ENCODE measurements at regions not wholly inside any gene's neighbourhood (a gene's known extent, or its start where the extent isn't known, plus 50 kb on each side); places are given as distances from the start of the nearest gene placed in this dataset.

DNA sequence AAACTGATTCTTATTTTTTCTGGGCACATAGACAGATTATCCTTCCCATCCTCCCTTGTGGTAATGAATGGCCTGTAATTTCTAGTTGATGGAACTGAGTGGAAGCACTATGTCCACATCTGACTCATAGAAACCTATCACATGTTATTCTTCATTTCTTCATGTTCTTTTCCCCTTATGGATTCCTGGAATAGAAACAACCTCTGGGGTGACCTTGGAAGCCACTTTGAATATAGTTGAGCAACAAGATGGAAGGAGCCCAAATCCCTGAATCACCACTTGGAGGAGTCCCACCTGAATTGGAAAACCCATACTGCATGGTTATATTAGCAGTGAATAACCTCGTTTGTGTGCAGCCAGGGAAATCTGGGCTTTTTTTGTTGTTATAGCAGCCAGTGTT, 137.8 kb downstream of the MID1IP1 start:
- Histone ChIP-seq H3K36me3 (ENCODE audit: insufficient read depth, low read length) (no peaks in the 10 kb centered on the region), H3K9me2 (replicated peaks; ENCODE audit: insufficient read depth, low read length) (no peaks in the 10 kb centered on the region), H3K9me3 (ENCODE audit: low read length) (no peaks in the 10 kb centered on the region; the same call in 1 of the 2 replicates), H4K20me1 (ENCODE audit: insufficient read depth, low read depth, low read length) (no peaks in the 10 kb centered on the region), H3K4me2 (ENCODE audit: low read depth, low read length, poor library complexity, severe bottlenecking) (no peak overlapping the region), H2AFZ (ENCODE audit: low read length) (no peak overlapping the region), H3K79me2 (ENCODE audit: low read length) (no peaks in the 10 kb centered on the region), H3K9ac (ENCODE audit: low read length) (no peak overlapping the region), H3K4me1 (ENCODE audit: low read length) (no peaks in the 10 kb centered on the region), H3K4me3 (ENCODE audit: low read length) (no peak overlapping the region), H3K27me3 (ENCODE audit: low read length) (no peaks in the 10 kb centered on the region), H3K27ac (ENCODE audit: low read length) (no peak overlapping the region)
- no peak for DNase-seq

DNA sequence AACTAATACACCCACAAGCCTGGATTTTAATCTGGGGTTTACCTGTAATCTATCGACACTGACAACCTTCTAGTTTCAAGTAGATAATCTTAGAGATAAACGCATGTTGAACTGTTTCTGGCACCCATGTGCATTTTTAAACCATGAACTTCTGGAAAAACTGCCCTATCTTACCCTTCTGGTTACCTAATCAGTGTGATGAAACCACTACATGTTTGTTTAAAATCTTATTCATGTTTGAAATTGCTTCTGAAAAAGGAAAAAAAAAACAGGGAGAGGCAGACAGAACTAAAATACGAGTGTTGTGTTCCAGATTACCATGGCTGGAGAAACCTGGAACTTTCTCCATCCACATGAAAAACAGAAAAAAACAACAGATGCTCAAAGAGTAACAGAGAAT, 139.3 kb downstream of the MID1IP1 start:
- no peak overlapping the region for H2AFZ ChIP-seq (ENCODE audit: low read length)
- no peaks in the 10 kb centered on the region for H3K27me3 ChIP-seq (ENCODE audit: low read length)
- H3K4me2 ChIP-seq (ENCODE audit: low read depth, low read length, poor library complexity, severe bottlenecking): no peak overlapping the region
- H3K36me3 ChIP-seq (ENCODE audit: insufficient read depth, low read length): no peaks in the 10 kb centered on the region
- no peaks in the 10 kb centered on the region for H4K20me1 ChIP-seq (ENCODE audit: insufficient read depth, low read depth, low read length)
- H3K9me2 ChIP-seq (replicated peaks; ENCODE audit: insufficient read depth, low read length): no peaks in the 10 kb centered on the region
- DNase-seq: no peak
- H3K4me1 ChIP-seq (ENCODE audit: low read length): no peaks in the 10 kb centered on the region
- no peak overlapping the region for H3K9ac ChIP-seq (ENCODE audit: low read length)
- no peak overlapping the region for H3K27ac ChIP-seq (ENCODE audit: low read length)
- no peak overlapping the region for H3K4me3 ChIP-seq (ENCODE audit: low read length)
- no peaks in the 10 kb centered on the region; the same call in 1 of the 2 replicates for H3K9me3 ChIP-seq (ENCODE audit: low read length)
- H3K79me2 ChIP-seq (ENCODE audit: low read length): no peaks in the 10 kb centered on the region

DNA sequence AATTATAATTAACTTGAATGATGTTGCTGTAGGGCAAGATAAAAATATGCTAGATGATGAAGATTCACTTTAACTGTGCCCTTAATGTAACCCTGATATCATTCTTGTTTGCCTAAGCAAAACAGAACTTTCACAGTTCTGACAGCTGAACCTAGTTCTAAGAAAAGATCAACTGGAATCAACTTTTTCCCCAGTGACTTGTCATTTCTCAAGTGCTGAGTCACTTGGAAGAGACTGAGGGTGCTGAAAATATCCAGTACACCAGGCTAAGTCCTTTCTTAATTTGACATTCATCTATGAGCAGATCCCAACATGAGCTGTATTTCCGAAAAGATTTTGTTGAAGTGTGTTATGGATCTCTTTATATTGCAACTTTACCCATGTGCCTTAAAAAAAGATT, 140.4 kb downstream of the MID1IP1 start:
- H3K79me2 ChIP-seq (ENCODE audit: low read length): no peaks in the 10 kb centered on the region
- H3K27ac ChIP-seq (ENCODE audit: low read length): no peak overlapping the region
- H3K9me2 ChIP-seq (replicated peaks; ENCODE audit: insufficient read depth, low read length): no peaks in the 10 kb centered on the region
- DNase-seq: no peak
- H3K4me3 ChIP-seq (ENCODE audit: low read length): no peak overlapping the region
- H4K20me1 ChIP-seq (ENCODE audit: insufficient read depth, low read depth, low read length): no peaks in the 10 kb centered on the region
- H3K36me3 ChIP-seq (ENCODE audit: insufficient read depth, low read length): no peaks in the 10 kb centered on the region
- no peak overlapping the region for H3K4me2 ChIP-seq (ENCODE audit: low read depth, low read length, poor library complexity, severe bottlenecking)
- no peaks in the 10 kb centered on the region for H3K4me1 ChIP-seq (ENCODE audit: low read length)
- H3K9me3 ChIP-seq (ENCODE audit: low read length): peaks cover 4% of the 10 kb centered on the region; the same call in 1 of the 2 replicates
- H2AFZ ChIP-seq (ENCODE audit: low read length): no peak overlapping the region
- H3K27me3 ChIP-seq (ENCODE audit: low read length): no peaks in the 10 kb centered on the region
- no peak overlapping the region for H3K9ac ChIP-seq (ENCODE audit: low read length)

DNA sequence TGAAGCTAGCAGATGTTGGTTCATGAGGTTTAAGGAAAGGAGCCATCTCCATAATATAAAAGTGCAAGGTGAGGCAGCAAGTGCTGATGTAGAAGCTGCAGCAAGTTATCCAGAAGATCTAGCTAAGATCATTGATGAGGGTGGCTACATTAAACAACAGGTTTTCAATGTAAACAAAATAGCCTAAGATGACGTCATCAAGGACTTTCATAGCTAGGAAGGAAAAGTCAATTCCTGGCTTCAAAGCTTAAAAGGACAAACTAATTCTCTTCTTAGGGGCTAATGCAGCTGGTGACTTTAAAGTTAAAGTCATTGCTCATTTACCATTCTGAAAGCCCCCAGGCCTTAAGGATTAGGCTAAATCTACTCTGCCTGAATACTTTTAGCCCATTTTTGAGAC, 141.9 kb downstream of the MID1IP1 start:
- H3K9ac ChIP-seq (ENCODE audit: low read length): no peak overlapping the region
- H3K27me3 ChIP-seq (ENCODE audit: low read length): no peaks in the 10 kb centered on the region
- no peak overlapping the region for H3K4me2 ChIP-seq (ENCODE audit: low read depth, low read length, poor library complexity, severe bottlenecking)
- peaks cover 12% of the 10 kb centered on the region; the same call in 1 of the 2 replicates for H3K9me3 ChIP-seq (ENCODE audit: low read length)
- H3K36me3 ChIP-seq (ENCODE audit: insufficient read depth, low read length): no peaks in the 10 kb centered on the region
- no peaks in the 10 kb centered on the region for H3K79me2 ChIP-seq (ENCODE audit: low read length)
- H3K4me3 ChIP-seq (ENCODE audit: low read length): no peak overlapping the region
- H3K27ac ChIP-seq (ENCODE audit: low read length): no peak overlapping the region
- no peak for DNase-seq
- no peaks in the 10 kb centered on the region for H3K9me2 ChIP-seq (replicated peaks; ENCODE audit: insufficient read depth, low read length)
- H4K20me1 ChIP-seq (ENCODE audit: insufficient read depth, low read depth, low read length): no peaks in the 10 kb centered on the region
- no peaks in the 10 kb centered on the region for H3K4me1 ChIP-seq (ENCODE audit: low read length)
- no peak overlapping the region for H2AFZ ChIP-seq (ENCODE audit: low read length)

DNA sequence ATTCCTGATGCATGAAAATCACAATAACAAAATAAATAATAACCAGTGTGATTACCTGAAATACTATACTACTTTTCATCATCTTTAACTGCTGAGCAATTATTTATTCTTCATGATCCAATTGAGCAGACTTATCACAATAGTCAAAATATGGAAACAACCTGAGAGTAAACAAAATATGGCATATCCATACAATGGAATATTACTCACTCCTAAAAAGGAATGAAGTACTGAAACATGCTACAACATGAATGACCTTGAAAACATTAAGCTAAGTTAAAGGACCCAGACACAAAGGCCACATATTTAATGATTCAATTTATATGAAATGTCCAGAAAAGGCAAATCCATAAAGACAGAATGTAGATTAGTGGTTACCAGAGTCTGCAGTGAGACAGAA, 146.8 kb downstream of the MID1IP1 start:
- no peak overlapping the region for H3K4me2 ChIP-seq (ENCODE audit: low read depth, low read length, poor library complexity, severe bottlenecking)
- no peaks in the 10 kb centered on the region for H4K20me1 ChIP-seq (ENCODE audit: insufficient read depth, low read depth, low read length)
- no peaks in the 10 kb centered on the region for H3K27me3 ChIP-seq (ENCODE audit: low read length)
- no peak overlapping the region for H3K27ac ChIP-seq (ENCODE audit: low read length)
- H2AFZ ChIP-seq (ENCODE audit: low read length): no peak overlapping the region
- H3K9me3 ChIP-seq (ENCODE audit: low read length): peaks cover 17% of the 10 kb centered on the region
- H3K9ac ChIP-seq (ENCODE audit: low read length): no peak overlapping the region
- DNase-seq: no peak
- H3K79me2 ChIP-seq (ENCODE audit: low read length): no peaks in the 10 kb centered on the region
- H3K9me2 ChIP-seq (replicated peaks; ENCODE audit: insufficient read depth, low read length): no peaks in the 10 kb centered on the region
- H3K4me3 ChIP-seq (ENCODE audit: low read length): no peak overlapping the region
- no peaks in the 10 kb centered on the region for H3K4me1 ChIP-seq (ENCODE audit: low read length)
- H3K36me3 ChIP-seq (ENCODE audit: insufficient read depth, low read length): no peaks in the 10 kb centered on the region

DNA sequence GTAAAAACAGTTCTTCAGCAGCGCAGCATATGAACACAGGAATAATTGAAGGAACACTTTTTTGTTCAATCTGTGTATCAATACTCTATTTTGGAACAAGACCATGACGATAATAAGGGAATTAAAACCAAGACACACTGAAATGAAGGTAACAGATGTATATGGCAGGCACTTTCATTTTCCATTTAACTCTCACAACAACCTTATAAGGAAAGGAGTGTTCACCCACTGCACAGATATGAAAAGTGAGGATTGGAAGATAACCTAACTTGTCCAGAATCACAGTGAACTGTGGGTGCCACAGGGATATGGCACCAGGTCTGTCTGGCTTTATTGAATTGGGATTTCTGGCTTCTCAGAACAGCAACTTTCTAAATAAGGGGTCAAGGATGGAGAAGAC, 153.3 kb downstream of the MID1IP1 start:
- Histone ChIP-seq H3K9me2 (replicated peaks; ENCODE audit: insufficient read depth, low read length) (no peaks in the 10 kb centered on the region), H3K9me3 (ENCODE audit: low read length) (peaks cover 3% of the 10 kb centered on the region), H2AFZ (ENCODE audit: low read length) (no peak overlapping the region), H3K4me3 (ENCODE audit: low read length) (no peak overlapping the region), H3K9ac (ENCODE audit: low read length) (no peak overlapping the region), H3K4me2 (ENCODE audit: low read depth, low read length, poor library complexity, severe bottlenecking) (no peak overlapping the region), H3K79me2 (ENCODE audit: low read length) (no peaks in the 10 kb centered on the region), H3K36me3 (ENCODE audit: insufficient read depth, low read length) (no peaks in the 10 kb centered on the region), H3K4me1 (ENCODE audit: low read length) (no peaks in the 10 kb centered on the region), H3K27ac (ENCODE audit: low read length) (no peak overlapping the region), H3K27me3 (ENCODE audit: low read length) (no peaks in the 10 kb centered on the region), H4K20me1 (ENCODE audit: insufficient read depth, low read depth, low read length) (no peaks in the 10 kb centered on the region)
- no peak for DNase-seq

DNA sequence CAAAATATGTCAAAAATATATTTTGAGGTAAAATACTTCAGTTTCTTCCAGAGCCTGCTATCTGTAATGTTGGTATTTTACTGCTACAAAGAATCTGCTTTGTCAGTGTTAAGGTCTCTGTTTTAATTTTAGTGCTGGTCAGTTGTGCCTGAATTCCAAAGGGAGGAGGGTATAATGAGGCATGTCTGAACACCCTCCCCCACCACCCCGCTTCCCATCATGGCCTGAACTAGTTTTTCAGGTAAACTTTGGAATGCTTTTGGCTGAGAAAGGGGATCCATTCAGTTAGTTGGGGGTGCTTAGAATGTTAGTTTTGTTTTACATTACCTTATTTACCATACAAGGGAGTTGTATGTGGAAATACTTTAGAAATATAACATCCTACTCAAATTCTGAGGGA, 158.5 kb downstream of the MID1IP1 start:
- H3K9me3 ChIP-seq (ENCODE audit: low read length): no peaks in the 10 kb centered on the region; the same call in 1 of the 2 replicates
- no peaks in the 10 kb centered on the region for H4K20me1 ChIP-seq (ENCODE audit: insufficient read depth, low read depth, low read length)
- H3K36me3 ChIP-seq (ENCODE audit: insufficient read depth, low read length): no peaks in the 10 kb centered on the region
- no peaks in the 10 kb centered on the region for H3K27me3 ChIP-seq (ENCODE audit: low read length)
- H3K79me2 ChIP-seq (ENCODE audit: low read length): no peaks in the 10 kb centered on the region
- H3K4me2 ChIP-seq (ENCODE audit: low read depth, low read length, poor library complexity, severe bottlenecking): no peak overlapping the region
- H3K9me2 ChIP-seq (replicated peaks; ENCODE audit: insufficient read depth, low read length): no peaks in the 10 kb centered on the region
- no peak overlapping the region for H2AFZ ChIP-seq (ENCODE audit: low read length)
- no peaks in the 10 kb centered on the region for H3K4me1 ChIP-seq (ENCODE audit: low read length)
- no peak overlapping the region for H3K27ac ChIP-seq (ENCODE audit: low read length)
- no peak overlapping the region for H3K9ac ChIP-seq (ENCODE audit: low read length)
- H3K4me3 ChIP-seq (ENCODE audit: low read length): no peak overlapping the region
- DNase-seq: no peak

DNA sequence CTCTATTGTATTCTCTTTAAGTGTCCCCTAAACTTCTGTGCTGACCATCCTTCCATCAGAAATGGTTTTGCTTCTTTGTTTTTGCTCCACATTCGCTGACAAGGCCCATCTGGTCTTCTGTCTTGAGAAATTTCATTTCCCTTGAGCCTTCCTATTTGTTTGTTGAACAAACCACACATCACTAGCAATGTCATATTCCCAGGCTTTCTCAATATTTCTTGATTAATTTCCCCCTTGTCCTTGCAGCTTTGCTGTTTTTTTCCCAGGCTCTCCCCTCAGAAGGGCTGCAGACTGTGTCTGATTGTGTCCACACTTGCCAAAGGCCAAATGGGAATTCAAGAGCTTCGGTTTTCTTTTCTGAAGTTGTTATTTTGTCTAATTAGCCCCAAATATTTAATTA, 158.9 kb downstream of the MID1IP1 start:
- Histone ChIP-seq H3K9me3 (ENCODE audit: low read length) (no peaks in the 10 kb centered on the region; the same call in 1 of the 2 replicates), H3K4me3 (ENCODE audit: low read length) (no peak overlapping the region), H3K9me2 (replicated peaks; ENCODE audit: insufficient read depth, low read length) (no peaks in the 10 kb centered on the region), H2AFZ (ENCODE audit: low read length) (no peak overlapping the region), H3K4me1 (ENCODE audit: low read length) (no peaks in the 10 kb centered on the region), H4K20me1 (ENCODE audit: insufficient read depth, low read depth, low read length) (no peaks in the 10 kb centered on the region), H3K9ac (ENCODE audit: low read length) (no peak overlapping the region), H3K4me2 (ENCODE audit: low read depth, low read length, poor library complexity, severe bottlenecking) (no peak overlapping the region), H3K79me2 (ENCODE audit: low read length) (no peaks in the 10 kb centered on the region), H3K27me3 (ENCODE audit: low read length) (no peaks in the 10 kb centered on the region), H3K36me3 (ENCODE audit: insufficient read depth, low read length) (no peaks in the 10 kb centered on the region), H3K27ac (ENCODE audit: low read length) (no peak overlapping the region)
- DNase-seq: no peak

DNA sequence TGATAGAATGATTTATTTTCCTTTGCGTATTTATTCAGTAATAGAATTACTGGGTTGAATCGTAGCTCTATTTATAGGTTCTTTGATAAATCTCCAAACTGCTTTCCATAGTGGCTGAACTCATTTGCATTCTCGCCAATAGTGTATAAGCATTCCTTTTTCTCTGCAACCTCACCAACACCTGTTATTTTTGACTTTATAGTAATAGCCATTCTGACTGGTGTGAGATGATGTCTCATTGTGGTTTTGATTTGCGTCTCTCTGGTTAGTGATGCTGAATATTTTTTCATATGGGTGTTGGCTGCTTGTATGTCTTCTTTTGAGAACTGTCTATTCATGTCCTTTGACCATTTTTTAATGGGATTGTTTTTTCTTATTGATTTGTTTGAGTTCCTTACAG, 160.7 kb downstream of the MID1IP1 start:
- Histone ChIP-seq H3K9ac (ENCODE audit: low read length) (no peak overlapping the region), H3K27ac (ENCODE audit: low read length) (no peak overlapping the region), H3K9me3 (ENCODE audit: low read length) (no peaks in the 10 kb centered on the region; the same call in 1 of the 2 replicates), H3K79me2 (ENCODE audit: low read length) (no peaks in the 10 kb centered on the region), H3K9me2 (replicated peaks; ENCODE audit: insufficient read depth, low read length) (no peaks in the 10 kb centered on the region), H3K4me1 (ENCODE audit: low read length) (no peaks in the 10 kb centered on the region), H3K4me2 (ENCODE audit: low read depth, low read length, poor library complexity, severe bottlenecking) (no peak overlapping the region), H4K20me1 (ENCODE audit: insufficient read depth, low read depth, low read length) (no peaks in the 10 kb centered on the region), H3K27me3 (ENCODE audit: low read length) (no peaks in the 10 kb centered on the region), H3K36me3 (ENCODE audit: insufficient read depth, low read length) (no peaks in the 10 kb centered on the region), H2AFZ (ENCODE audit: low read length) (no peak overlapping the region), H3K4me3 (ENCODE audit: low read length) (no peak overlapping the region)
- no peak for DNase-seq

Data from Karpas-422 (cell line).